ENCODE measurements at regions not wholly inside any gene's neighbourhood (a gene's known extent, or its start where the extent isn't known, plus 50 kb on each side); places are given as distances from the start of the nearest gene placed in this dataset.

GRCh38 chr20:17084909-17085308 lies 141.9 kb upstream of the PCSK2 start:
- H3K27ac ChIP-seq, result no peak overlapping the region
- TF ChIP-seq CTCF (conservative IDR thresholded peaks at IDR 0.05) (no peak), ZFX (IDR thresholded peaks at IDR 0.05) (no peak)

GRCh38 chr20:17093782-17094181 lies 133.1 kb upstream of the PCSK2 start:
- H3K27ac ChIP-seq, result no peak overlapping the region
- TF ChIP-seq CTCF (conservative IDR thresholded peaks at IDR 0.05) (no peak), ZFX (IDR thresholded peaks at IDR 0.05) (no peak)

- no peak overlapping the region for H3K27ac ChIP-seq
These were observed 129.2 kb upstream of the PCSK2 start for GRCh38 chr20:17097603-17098002.

GRCh38 chr20:17100506-17100905 lies 126.3 kb upstream of the PCSK2 start:
- no peak for TF ChIP-seq ZFX (IDR thresholded peaks at IDR 0.05)
- TF ChIP-seq CTCF (conservative IDR thresholded peaks at IDR 0.05), result no peak
- no peak overlapping the region for H3K27ac ChIP-seq

More at GRCh38 chr20:17097603-17098002, 129.2 kb upstream of the PCSK2 start:
- TF ChIP-seq CTCF (conservative IDR thresholded peaks at IDR 0.05) (no peak), ZFX (IDR thresholded peaks at IDR 0.05) (no peak)

- TF ChIP-seq ZFX (IDR thresholded peaks at IDR 0.05) (no peak), CTCF (conservative IDR thresholded peaks at IDR 0.05) (no peak)
These were observed 119.7 kb upstream of the PCSK2 start for GRCh38 chr20:17107127-17107526.

GRCh38 chr20:17108896-17109295 lies 117.9 kb upstream of the PCSK2 start:
- no peak for TF ChIP-seq CTCF (conservative IDR thresholded peaks at IDR 0.05)
- TF ChIP-seq ZFX (IDR thresholded peaks at IDR 0.05), result no peak
- H3K27ac ChIP-seq, result no peak overlapping the region

More at GRCh38 chr20:17107127-17107526, 119.7 kb upstream of the PCSK2 start:
- no peak overlapping the region for H3K27ac ChIP-seq

GRCh38 chr20:17109307-17109706 lies 117.5 kb upstream of the PCSK2 start:
- no peak for TF ChIP-seq CTCF (conservative IDR thresholded peaks at IDR 0.05)
- TF ChIP-seq ZFX (IDR thresholded peaks at IDR 0.05), result no peak

More at GRCh38 chr20:17109307-17109706, 117.5 kb upstream of the PCSK2 start:
- H3K27ac ChIP-seq, result no peak overlapping the region
